T-helper 1 cell (primary cell): ENCODE measurements at regions not wholly inside any gene's neighbourhood (a gene's known extent, or its start where the extent isn't known, plus 50 kb on each side); places are given as distances from the start of the nearest gene placed in this dataset.
"Not testable (repeated sequence)": the region's sequence is repeated elsewhere in the genome, so short reads cannot be mapped to it uniquely, and the experiment has no call there.

Experiments used
- DNase-seq, 5 donors: peaks; one replicate each; pipeline ENCODE4 v3.0.0-alpha.2; 2012 to 2020

- DNase-seq, result no peak
Measured at GRCh38 chr3:174336784-174337183, 522.4 kb upstream of the NAALADL2 start.

DNA sequence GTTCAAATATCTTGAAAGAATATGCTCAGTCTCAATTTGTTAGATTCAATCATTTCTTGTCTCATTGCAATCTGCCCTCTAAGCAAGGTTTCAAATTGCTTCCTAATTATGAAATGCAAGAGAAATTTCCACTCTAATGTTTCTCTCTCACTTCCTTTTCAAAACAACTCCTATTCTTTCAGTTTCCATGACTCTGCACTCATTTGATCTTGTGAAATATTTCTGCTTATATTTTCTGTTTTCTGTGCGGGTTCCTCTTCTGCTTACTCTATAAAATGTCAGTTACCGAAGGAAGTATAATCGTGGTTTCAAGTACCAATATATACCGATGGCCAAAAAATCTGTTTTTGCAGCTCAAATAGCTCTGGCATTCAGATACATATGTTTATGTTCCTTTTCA, 521.9 kb upstream of the NAALADL2 start:
- DNase-seq, result no peak

DNA sequence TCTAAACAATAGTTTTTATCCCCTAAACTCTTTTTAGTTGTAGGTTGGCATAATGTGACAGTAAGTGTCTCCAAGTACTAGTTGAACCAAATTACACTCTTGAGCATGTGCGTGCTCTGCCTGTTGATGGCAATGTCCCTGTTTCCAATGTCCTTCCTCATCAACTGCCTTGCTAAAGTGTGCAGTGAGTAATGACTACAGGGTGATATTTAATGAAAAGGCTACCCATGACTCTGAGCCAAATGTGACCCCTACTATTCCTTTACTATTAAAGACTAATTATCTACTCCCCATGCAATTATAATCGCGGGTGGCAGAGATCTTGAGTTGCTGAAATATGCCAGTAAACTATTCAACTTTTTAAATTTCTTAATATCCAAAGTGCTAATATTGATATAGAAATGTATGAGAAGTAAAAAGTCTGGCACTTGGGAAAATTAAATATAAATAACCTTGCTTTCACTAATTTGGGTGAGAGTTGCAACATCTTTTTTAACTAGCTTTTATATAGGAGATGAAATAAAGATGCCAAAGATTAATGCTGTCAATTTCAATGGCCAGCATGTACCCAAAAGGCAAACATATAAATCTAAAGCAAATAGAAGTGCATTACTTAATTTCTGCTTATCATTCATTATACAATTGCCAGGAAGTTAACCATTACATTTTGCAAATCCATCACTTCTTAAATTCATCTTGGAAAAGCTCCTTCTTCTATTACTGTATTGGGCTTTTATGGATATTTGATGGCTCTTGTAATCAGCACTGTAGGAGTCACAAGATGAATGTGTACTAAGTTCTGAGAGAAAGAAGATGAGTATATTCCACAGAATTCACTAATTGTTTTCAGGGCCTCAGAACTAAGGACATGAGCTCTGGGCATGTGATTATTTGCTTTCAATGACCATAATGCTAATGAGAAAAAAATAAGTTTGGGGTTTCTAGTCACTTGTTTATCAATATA, 518.2 kb upstream of the NAALADL2 start:
- no peak for DNase-seq

GRCh38 chr3:174342171-174342570, 517.0 kb upstream of the NAALADL2 start:
- no peak for DNase-seq

GRCh38 chr3:174342941-174343501, 516.1 kb upstream of the NAALADL2 start:
- no peak for DNase-seq

GRCh38 chr3:174346141-174346540, 513.0 kb upstream of the NAALADL2 start:
- no peak for DNase-seq

GRCh38 chr3:174346571-174346970, 512.6 kb upstream of the NAALADL2 start:
- DNase-seq, result no peak

DNA sequence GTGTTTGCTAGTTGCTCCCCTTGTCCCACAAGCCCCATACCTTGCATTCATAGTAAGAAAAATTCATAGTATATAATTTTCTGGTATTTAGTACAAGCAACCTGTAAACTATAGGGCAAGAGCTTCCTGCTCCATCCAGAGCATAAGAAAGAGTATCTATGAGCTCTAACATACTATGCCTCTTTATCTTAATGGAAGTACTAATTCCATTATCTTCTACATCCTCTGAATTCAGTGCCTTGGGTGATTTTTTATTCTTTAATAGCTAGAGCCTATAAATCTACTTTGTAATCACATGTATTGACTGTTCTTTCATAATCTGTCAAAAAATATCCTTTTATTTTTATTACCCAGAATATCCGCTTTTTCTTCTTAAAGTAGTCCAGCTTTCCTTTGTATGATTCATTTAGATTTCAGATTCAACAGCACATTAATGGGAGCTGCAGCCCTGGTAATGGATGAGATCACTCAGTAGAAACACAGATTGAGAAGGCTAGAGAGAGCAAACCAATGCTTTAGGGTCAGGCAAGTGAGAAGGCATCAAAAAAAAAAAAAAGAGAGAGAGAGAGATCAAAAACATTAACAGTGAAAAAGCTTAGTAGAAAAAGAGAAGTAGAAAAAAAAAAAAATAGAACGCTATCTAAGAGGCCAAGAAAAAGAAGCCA, 511.5 kb upstream of the NAALADL2 start:
- DNase-seq, result no peak

GRCh38 chr3:174352227-174352626, 506.9 kb upstream of the NAALADL2 start:
- no peak for DNase-seq

DNA sequence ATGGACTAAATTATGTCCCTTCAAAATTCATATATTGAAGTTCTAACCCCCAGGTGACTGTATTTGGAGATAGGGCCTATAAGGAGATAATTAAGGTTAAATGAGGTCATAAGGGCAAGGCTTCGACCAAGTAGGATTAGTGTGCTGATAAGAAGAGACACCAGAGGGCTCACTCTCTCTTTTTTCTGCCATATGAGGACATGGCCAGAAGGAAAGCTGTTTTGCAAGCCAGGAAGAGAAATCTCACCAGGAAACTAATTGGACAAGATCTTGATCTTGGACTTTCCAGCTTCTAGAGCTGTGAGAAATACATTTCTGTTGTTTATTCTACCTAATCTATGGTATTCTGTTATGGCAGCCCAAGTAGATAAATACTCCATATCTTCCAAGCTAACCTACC, 503.6 kb upstream of the NAALADL2 start:
- no peak for DNase-seq

DNA sequence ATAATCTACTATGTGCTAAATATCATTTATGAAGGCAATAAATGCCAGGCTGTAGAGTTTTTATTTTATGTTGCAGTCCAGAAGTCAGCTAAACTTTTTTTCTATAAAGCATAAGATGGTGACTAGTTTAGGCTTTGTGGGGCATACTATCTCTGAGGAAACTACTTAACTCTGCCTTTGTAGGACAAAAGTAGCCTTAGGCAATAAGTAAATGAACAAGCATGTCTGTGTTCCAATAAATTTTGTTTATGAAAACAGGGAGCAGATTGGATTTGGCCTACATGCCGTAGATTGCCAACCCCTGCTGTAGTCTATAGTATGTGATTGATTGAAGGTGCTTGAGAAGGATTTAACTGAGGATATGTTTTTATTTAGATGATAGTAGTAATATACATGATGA, 502.5 kb upstream of the NAALADL2 start:
- DNase-seq, result no peak

DNA sequence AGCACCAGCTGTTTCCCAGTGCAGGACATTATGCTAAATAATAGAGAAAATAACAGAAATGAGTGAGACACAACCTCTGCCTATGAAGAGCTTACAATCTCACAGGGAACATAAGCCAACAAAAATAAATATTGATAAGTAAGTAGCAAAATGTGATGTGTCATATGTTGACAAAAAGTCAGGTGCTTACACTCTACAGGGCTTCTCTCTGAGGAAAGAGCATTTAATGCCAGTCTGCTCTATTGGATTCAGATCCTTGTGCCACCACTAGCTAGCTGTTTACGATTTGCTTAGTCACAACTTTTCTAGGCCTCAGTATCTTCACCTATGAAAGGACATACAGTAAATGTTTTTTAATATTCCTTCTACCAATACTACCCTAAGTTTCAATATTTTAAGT, 500.9 kb upstream of the NAALADL2 start:
- no peak for DNase-seq

- no peak for DNase-seq
Measured at GRCh38 chr3:174362556-174362955, 496.6 kb upstream of the NAALADL2 start.

DNA sequence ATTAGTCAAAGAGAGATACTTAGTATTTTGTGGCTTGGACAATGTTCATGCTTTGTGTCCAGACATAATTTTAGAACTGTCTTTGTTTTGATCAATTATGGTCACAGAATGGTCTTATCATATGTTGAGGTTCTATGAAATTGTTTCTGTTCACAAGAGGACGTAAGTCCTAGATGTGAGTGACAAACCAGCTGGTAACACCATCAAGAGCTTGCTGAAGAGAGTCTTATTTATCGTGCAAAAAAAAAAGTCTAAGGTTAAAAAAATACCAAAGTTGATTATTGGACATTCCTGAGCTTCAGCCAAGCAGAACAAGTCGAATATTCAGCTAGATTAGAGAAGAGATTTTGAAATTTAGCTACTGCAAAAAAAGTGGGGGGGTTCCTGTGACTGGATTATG, 495.9 kb upstream of the NAALADL2 start:
- DNase-seq, result no peak

DNA sequence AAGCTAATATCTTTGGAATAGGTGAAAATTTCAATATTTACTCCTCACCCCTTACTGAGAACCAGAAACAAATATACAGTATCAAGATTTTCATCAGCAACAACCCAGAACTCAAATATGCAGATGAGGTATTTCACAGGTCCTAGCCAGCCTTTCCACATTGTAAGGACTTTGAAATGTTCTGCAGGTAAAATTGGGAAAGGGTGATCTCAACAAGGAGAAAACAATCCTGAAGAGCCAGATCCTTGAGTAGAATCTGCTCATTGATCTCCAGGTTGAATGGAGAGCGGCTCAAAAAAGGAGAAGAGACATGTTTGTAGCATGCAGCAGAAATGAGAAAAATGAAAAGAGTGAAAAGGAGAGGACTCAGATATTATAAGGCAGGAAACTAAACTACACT, 493.3 kb upstream of the NAALADL2 start:
- DNase-seq, result no peak

DNA sequence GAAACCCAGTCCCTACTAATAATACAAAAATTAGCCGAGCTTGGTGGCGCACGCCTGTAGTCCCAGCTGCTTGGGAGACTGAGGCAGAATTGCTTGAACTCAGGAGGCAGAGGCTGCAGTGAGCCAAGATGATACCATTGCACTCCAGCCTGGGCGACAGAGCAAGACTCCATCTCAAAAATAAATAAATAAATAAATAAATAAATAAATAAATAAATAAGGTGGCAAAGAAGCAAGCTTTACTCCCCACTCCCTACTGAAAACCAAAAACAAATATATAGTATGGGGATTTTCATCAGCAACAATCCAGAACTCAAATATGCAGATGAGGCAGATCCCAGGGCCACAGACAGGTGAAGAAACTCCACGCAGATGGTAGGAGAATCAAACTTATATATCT, 492.2 kb upstream of the NAALADL2 start:
- not testable (repeated sequence) for DNase-seq

DNA sequence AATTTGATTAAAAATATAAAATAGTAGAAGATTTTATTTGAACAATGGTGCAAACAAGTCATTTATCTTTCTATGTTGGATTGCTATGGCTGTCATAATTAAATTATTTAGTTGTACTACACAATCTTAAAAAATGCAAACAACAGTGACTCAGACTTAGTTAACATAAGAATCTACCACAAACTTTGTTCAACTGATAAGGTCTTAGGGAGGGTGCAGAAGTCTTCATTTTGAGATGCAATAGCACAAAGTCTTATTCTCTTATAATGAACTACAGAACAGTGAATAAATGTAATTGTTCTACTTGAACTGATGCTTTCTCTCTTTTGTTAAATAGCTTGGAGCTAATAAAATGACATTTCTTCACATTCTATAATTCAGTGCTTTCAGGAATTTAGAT, 482.8 kb upstream of the NAALADL2 start:
- DNase-seq, result no peak

- DNase-seq, result no peak
Measured at GRCh38 chr3:174377096-174377495, 482.0 kb upstream of the NAALADL2 start.

GRCh38 chr3:174377684-174378083, 481.4 kb upstream of the NAALADL2 start:
- DNase-seq, result no peak

DNA sequence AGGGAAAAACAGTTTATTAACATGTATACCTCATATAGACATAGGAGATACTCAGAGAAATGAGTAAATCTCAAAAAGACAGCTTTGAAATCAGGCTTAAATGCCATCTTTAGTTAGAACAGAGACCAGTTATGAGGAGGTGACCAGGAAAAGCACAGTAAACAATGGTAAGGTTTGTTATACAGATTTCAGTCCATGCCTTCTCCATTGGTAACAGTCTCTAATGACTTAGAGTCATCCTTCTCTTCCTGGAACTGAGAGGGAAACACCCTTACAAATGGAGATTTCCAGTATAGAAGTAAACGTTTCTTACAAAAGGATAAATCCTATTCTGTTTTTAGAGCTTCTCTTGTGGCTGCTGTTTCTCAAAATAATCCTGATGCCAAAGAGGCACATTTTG, 476.3 kb upstream of the NAALADL2 start:
- DNase-seq, result no peak

GRCh38 chr3:174387736-174388135, 471.4 kb upstream of the NAALADL2 start:
- no peak for DNase-seq

GRCh38 chr3:174397848-174398247, 461.3 kb upstream of the NAALADL2 start:
- no peak for DNase-seq

- DNase-seq, result no peak
Measured at GRCh38 chr3:174398761-174399160, 460.4 kb upstream of the NAALADL2 start.

DNA sequence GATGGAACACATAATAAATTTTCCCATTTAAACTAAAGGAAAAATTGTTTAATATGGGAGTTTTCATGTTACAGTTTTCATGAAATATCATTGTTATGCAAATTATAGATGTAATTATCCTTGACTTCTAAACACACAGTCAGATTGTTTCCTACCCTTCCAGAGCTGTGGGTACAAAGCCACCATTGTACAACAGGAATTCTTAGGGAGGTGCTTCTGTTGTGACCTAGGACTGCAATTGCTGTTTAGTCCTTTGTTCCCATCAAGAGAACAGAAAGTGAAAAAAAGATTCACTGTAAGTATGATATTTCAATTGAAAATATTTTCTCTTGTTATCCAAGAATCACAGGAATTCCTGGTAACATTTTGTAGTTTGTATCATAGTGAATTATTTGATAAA, 455.3 kb upstream of the NAALADL2 start:
- no peak for DNase-seq
